H9 (cell line): ENCODE measurements at regions not wholly inside any gene's neighbourhood (a gene's known extent, or its start where the extent isn't known, plus 50 kb on each side); places are given as distances from the start of the nearest gene placed in this dataset.

Experiments
- DNase-seq: peaks from one replicate; pipeline ENCODE4 v3.0.0-alpha.2; 2017
- H2AFZ ChIP-seq: one replicate; pipeline ENCODE4 v1.6.1; 2013; ENCODE audit warnings: mild to moderate bottlenecking, low read length, control low read depth, moderate library complexity
- H2AK5ac ChIP-seq: 2 replicates; pipeline ENCODE4 v1.6.1; 2013; ENCODE audit warnings: low read length, control low read depth, mixed read lengths; ENCODE audit not compliant: insufficient read length
- H2BK120ac ChIP-seq: one replicate; pipeline ENCODE4 v1.6.1; 2013; ENCODE audit warnings: low read depth, mild to moderate bottlenecking, low read length, control low read depth, inconsistent platforms; ENCODE audit not compliant: poor library complexity, severe bottlenecking
- H2BK12ac ChIP-seq: 2 replicates; pipeline ENCODE4 v1.6.1; 2013; ENCODE audit warnings: low read length, control low read depth, mixed read lengths, low read depth; ENCODE audit not compliant: insufficient read length
- H2BK15ac ChIP-seq: 2 replicates; pipeline ENCODE4 v1.6.1; 2013; ENCODE audit warnings: low read depth, low read length, control low read depth
- H2BK20ac ChIP-seq: one replicate; pipeline ENCODE4 v1.6.1; 2013; ENCODE audit warnings: low read depth, mild to moderate bottlenecking, low read length, control low read depth, inconsistent platforms; ENCODE audit not compliant: poor library complexity, severe bottlenecking
- H2BK5ac ChIP-seq: 2 replicates; pipeline ENCODE4 v1.6.1; 2013; ENCODE audit warnings: low read length, control low read depth, mixed read lengths; ENCODE audit not compliant: insufficient read length
- H3K14ac ChIP-seq: 2 replicates; pipeline ENCODE4 v1.6.1; 2013; ENCODE audit warnings: low read length, control low read depth; ENCODE audit not compliant: insufficient read depth
- H3K18ac ChIP-seq: 2 replicates; pipeline ENCODE4 v1.6.1; 2013; ENCODE audit warnings: low read depth, mild to moderate bottlenecking, mixed read lengths, low read length, control low read depth; ENCODE audit not compliant: insufficient read length
- H3K23ac ChIP-seq: 2 replicates; pipeline ENCODE4 v1.6.1; 2013; ENCODE audit warnings: low read length, control low read depth, mixed read lengths, low read depth; ENCODE audit not compliant: insufficient read length
- H3K23me2 ChIP-seq: 2 replicates; pipeline ENCODE4 v1.6.1; 2013; ENCODE audit warnings: low read depth, mild to moderate bottlenecking, mixed read lengths, low read length, control low read depth; ENCODE audit not compliant: insufficient read length, poor library complexity, severe bottlenecking
- H3K27ac ChIP-seq: 2 replicates; pipeline ENCODE4 v1.5.1; 2013; ENCODE audit warnings: low read length, control low read depth, mixed read lengths, low read depth; ENCODE audit not compliant: insufficient read length
- H3K27me3 ChIP-seq: 2 replicates; pipeline ENCODE4 v1.6.1; 2013; ENCODE audit warnings: low read length, control low read depth, inconsistent platforms; ENCODE audit not compliant: insufficient read depth
- H3K4ac ChIP-seq: 2 replicates; pipeline ENCODE4 v1.6.1; 2013; ENCODE audit warnings: low read depth, mild to moderate bottlenecking, control low read depth, inconsistent platforms, low read length, moderate library complexity
- H3K4me1 ChIP-seq: 2 replicates; pipeline ENCODE4 v1.6.1; 2013; ENCODE audit warnings: low read length, control low read depth, inconsistent platforms; ENCODE audit not compliant: insufficient read depth
- H3K4me2 ChIP-seq: 2 replicates; pipeline ENCODE4 v1.6.1; 2013; ENCODE audit warnings: low read length, control low read depth, mixed read lengths; ENCODE audit not compliant: insufficient read length, insufficient read depth
- H3K56ac ChIP-seq: 2 replicates; pipeline ENCODE4 v1.6.1; 2013; ENCODE audit warnings: low read depth, mild to moderate bottlenecking, mixed read lengths, low read length, control low read depth; ENCODE audit not compliant: insufficient read length
- H3K79me1 ChIP-seq: 2 replicates; pipeline ENCODE4 v1.6.1; 2013; ENCODE audit warnings: low read depth, mild to moderate bottlenecking, moderate library complexity, low read length, control low read depth, inconsistent platforms; ENCODE audit not compliant: insufficient read depth, poor library complexity, severe bottlenecking
- H3K79me2 ChIP-seq: 2 replicates; pipeline ENCODE4 v1.6.1; 2013; ENCODE audit warnings: low read length, control low read depth, inconsistent platforms; ENCODE audit not compliant: insufficient read depth
- H3K9ac ChIP-seq: 2 replicates; pipeline ENCODE4 v1.6.1; 2013; ENCODE audit warnings: low read length, control low read depth, mixed read lengths; ENCODE audit not compliant: insufficient read length; ENCODE audit errors: extremely low read depth
- H3K9me3 ChIP-seq: one replicate; pipeline ENCODE4 v1.6.1; 2013; ENCODE audit warnings: low read depth, low read length, inconsistent platforms; ENCODE audit not compliant: control insufficient read depth
- H3T11ph ChIP-seq: one replicate; pipeline ENCODE4 v1.6.1; 2013; ENCODE audit warnings: mild to moderate bottlenecking, low read length, control low read depth, inconsistent platforms
- H4K20me1 ChIP-seq: one replicate; pipeline ENCODE4 v1.6.1; 2013; ENCODE audit not compliant: control insufficient read depth, insufficient read length, insufficient read depth
- H4K5ac ChIP-seq: 2 replicates; pipeline ENCODE4 v1.6.1; 2013; ENCODE audit warnings: low read depth, mild to moderate bottlenecking, mixed read lengths, low read length, control low read depth; ENCODE audit not compliant: insufficient read length
- H4K8ac ChIP-seq: replicated peaks from 2 replicates; pipeline ENCODE4 v1.6.1; 2013; ENCODE audit warnings: low read length, control low read depth, mixed read lengths, low read depth; ENCODE audit not compliant: insufficient read length
- H4K91ac ChIP-seq: 2 replicates; pipeline ENCODE4 v1.6.1; 2013; ENCODE audit warnings: low read depth, mild to moderate bottlenecking, moderate library complexity, mixed read lengths, low read length, control low read depth; ENCODE audit not compliant: insufficient read length
- H3K27ac Mint-ChIP-seq, 3 experiments: 2 replicates in 2 of 3; 3 replicates in 1 of 3; pipeline ENCODE4 v1.8.0; 2020 to 2021; ENCODE audit warnings: mixed read lengths in 3 of 3, mild to moderate bottlenecking in 1 of 3, moderate library complexity in 1 of 3
- H3K27me3 Mint-ChIP-seq: 2 replicates; pipeline ENCODE4 v1.8.0; 2021; ENCODE audit warnings: low read depth, mild to moderate bottlenecking, moderate library complexity, mixed read lengths
- H3K36me3 Mint-ChIP-seq, 3 experiments: 2 replicates in 2 of 3; 3 replicates in 1 of 3; pipeline ENCODE4 v1.8.0; 2020 to 2021; ENCODE audit warnings: low read depth in 3 of 3, mixed read lengths in 3 of 3; ENCODE audit not compliant: insufficient read depth in 1 of 3
- H3K4me1 Mint-ChIP-seq, 2 experiments: 2 replicates each; pipeline ENCODE4 v1.8.0; 2020; ENCODE audit warnings: mixed read lengths in 2 of 2
- H3K4me3 Mint-ChIP-seq, 2 experiments: 2 replicates in 1 of 2; 3 replicates in 1 of 2; pipeline ENCODE4 v1.8.0; 2020 to 2021; ENCODE audit warnings: mild to moderate bottlenecking in 2 of 2, mixed read lengths in 2 of 2, moderate library complexity in 1 of 2
- H3K9me3 Mint-ChIP-seq, 2 experiments: 2 replicates in 1 of 2; 3 replicates in 1 of 2; pipeline ENCODE4 v1.8.0; 2020; ENCODE audit warnings: mild to moderate bottlenecking in 2 of 2, mixed read lengths in 2 of 2, moderate library complexity in 1 of 2
- WGBS: extraction: QIAGEN DNeasy Blood & Tissue Kit; methylation state at CpG from one replicate; pipeline ENCODE4 v1.1.7; 2013; ENCODE audit warnings: missing lambda C conversion rate, low lambda C conversion rate, mixed read lengths; ENCODE audit not compliant: insufficient read length; ENCODE audit errors: extremely low coverage; 5-methylcytosine and 5-hydroxymethylcytosine counted together
- TF ChIP-seq, protein P1 (sequence below): fragments of 200-600 bp; sonication (generic); conservative IDR thresholded peaks from 3 replicates; pipeline ENCODE4 v1.8.0; 2021; ENCODE audit warnings: antibody characterized with exemption, mild to moderate bottlenecking

DNA sequence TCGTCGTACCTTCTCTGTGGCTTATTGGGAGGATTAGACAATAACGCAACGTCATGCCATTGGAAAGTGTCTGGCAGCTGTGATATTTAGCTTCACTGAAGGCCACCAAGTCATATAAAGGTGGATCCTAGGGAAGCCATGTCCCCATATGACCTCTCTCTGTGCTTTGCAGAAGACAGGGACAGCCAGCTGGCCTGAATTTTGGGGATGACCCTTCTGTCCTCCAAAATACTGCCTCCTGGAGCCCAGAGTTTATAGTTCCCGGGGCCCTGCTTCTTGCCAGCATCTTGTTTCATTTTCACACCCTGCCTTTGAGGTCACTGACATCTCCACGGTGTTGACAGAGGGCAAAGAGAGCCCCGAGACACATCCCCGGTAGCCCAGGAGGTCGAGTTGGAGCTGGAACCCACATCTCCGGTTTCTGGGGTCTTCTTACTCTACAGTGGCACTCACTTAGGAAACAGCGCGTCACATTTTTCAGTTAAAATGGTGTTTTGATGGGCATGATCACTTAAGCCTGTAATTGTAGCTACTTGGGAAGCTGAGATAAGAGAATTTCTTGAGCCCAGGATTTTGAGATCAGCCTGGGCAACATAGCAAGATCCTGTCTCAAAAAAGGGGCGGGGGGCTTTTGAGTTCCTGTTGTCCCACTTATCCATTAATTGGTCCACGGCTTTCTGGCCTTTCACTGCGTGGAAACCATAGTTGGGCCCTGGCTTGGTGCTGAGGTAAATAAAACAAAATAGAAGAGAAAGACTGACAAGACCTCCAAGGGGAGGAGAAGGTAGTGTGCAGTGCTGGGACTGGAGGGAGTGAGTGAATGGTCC is 101.1 kb downstream of the DDX1 start:
- TF ChIP-seq, protein P1, sequence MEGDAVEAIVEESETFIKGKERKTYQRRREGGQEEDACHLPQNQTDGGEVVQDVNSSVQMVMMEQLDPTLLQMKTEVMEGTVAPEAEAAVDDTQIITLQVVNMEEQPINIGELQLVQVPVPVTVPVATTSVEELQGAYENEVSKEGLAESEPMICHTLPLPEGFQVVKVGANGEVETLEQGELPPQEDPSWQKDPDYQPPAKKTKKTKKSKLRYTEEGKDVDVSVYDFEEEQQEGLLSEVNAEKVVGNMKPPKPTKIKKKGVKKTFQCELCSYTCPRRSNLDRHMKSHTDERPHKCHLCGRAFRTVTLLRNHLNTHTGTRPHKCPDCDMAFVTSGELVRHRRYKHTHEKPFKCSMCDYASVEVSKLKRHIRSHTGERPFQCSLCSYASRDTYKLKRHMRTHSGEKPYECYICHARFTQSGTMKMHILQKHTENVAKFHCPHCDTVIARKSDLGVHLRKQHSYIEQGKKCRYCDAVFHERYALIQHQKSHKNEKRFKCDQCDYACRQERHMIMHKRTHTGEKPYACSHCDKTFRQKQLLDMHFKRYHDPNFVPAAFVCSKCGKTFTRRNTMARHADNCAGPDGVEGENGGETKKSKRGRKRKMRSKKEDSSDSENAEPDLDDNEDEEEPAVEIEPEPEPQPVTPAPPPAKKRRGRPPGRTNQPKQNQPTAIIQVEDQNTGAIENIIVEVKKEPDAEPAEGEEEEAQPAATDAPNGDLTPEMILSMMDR = no peak
- no peak overlapping the region for H2BK20ac ChIP-seq
- H2BK12ac ChIP-seq = no peak overlapping the region
- no peak overlapping the region for H3K4ac ChIP-seq
- H3K23ac ChIP-seq = no peak overlapping the region
- H3K79me2 ChIP-seq = no peaks in the 10 kb centered on the region
- WGBS = no CpG with 5 or more reads among the region's 15 CpGs
- Mint-ChIP-seq H3K27me3 (no peaks in the 10 kb centered on the region; the same call in 1 of the 2 replicates), H3K4me1 (peaks cover 0 to 6% of the 10 kb centered on the region in 2 experiments; a peak in 2 of 4 replicates), H3K27ac (no peak overlapping the region), H3K4me3 (no peak overlapping the region), H3K9me3 (peaks cover 0 to 2% of the 10 kb centered on the region in 2 experiments; a peak in 2 of 5 replicates), H3K36me3 (no peaks in the 10 kb centered on the region)
- DNase-seq = no peak
- no peak overlapping the region for H3K14ac ChIP-seq
- H3K4me2 ChIP-seq = no peak overlapping the region
- no peak overlapping the region for H4K8ac ChIP-seq
- no peak overlapping the region for H4K91ac ChIP-seq
- H2BK5ac ChIP-seq = no peak overlapping the region
- H2AK5ac ChIP-seq = no peak overlapping the region
- no peak overlapping the region for H4K5ac ChIP-seq
- H3K23me2 ChIP-seq = no peaks in the 10 kb centered on the region
- no peak overlapping the region for H3K56ac ChIP-seq
- no peaks in the 10 kb centered on the region for H3K9me3 ChIP-seq
- no peaks in the 10 kb centered on the region for H4K20me1 ChIP-seq
- H3K27me3 ChIP-seq = no peaks in the 10 kb centered on the region
- H3K79me1 ChIP-seq = no peaks in the 10 kb centered on the region
- no peak overlapping the region for H3K18ac ChIP-seq
- no peak overlapping the region for H2BK120ac ChIP-seq
- H3T11ph ChIP-seq = no peak overlapping the region
- no peak overlapping the region for H2AFZ ChIP-seq
- H3K27ac ChIP-seq = no peak overlapping the region
- H3K4me1 ChIP-seq = no peaks in the 10 kb centered on the region
- no peak overlapping the region for H2BK15ac ChIP-seq
- H3K9ac ChIP-seq = no peak overlapping the region
